Eye (tissue), 1 donor: ENCODE measurements at regions not wholly inside any gene's neighbourhood (a gene's known extent, or its start where the extent isn't known, plus 50 kb on each side); places are given as distances from the start of the nearest gene placed in this dataset.

Experiments used
- DNase-seq: peaks from one replicate; pipeline ENCODE4 v3.0.0-alpha.2; 2015

- DNase-seq, result no peak
These were observed 290.0 kb downstream of the PRL start for GRCh38 chr6:22006795-22007194.

GRCh38 chr6:22007469-22007868, 289.4 kb downstream of the PRL start:
- DNase-seq, result no peak

GRCh38 chr6:22008248-22008836, 288.5 kb downstream of the PRL start:
- DNase-seq, result no peak

DNA sequence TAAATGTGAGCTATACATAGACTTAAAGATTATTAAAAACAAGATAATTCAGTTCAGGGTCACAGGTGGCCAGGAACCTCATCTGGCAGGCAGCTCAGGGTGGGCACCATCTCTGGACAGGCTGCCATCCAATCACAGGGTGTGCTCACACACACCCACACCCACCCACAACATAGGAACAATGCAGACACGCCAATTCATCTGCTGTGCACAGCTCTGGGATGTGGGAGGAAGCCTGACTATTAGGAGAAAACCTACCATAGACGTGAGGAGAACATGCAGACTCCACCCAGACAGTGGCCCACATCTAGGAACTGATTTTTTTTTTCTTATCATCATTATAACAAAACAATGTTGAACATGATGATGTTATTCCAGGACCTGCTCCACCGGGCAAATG, 286.7 kb downstream of the PRL start:
- no peak for DNase-seq

GRCh38 chr6:22015216-22015615, 281.6 kb downstream of the PRL start:
- no peak for DNase-seq

DNA sequence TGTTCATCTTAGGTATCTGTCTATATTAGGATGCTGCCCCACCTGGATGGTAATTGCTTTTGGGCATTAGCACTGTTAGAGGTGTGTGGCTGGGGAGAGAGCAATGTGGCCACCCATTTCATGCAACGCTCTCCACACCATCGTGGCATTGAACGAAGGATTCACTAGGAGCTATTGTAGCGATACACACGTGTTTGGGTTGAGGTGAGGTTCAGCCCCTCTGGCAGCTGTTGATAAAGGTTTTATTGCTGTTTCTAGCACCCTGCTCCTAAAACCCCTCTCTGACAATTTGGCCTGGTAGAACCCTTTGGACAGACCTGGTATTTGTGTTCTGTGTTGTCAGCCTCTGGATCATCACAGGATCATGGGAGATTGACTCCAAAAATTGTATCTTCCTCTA, 280.9 kb downstream of the PRL start:
- DNase-seq, result no peak

DNA sequence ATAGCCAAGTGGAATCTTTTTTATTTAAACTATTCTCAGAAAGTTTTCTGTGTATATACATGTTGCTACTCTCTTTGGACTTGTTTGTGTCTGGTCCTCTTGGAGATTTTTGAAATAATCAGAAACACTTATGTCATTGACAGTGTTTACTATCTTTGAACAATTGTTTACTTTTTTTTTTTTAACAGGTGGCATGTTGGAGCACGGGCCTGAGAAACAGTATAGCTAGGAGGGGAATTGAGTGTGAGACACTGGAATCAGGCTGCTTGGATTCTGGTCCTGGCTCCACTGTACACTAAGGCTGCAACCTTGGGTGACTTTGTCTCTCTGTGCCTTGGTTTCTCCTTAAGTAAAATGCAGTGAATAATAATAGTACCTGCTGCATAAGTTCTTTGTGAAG, 279.6 kb downstream of the PRL start:
- DNase-seq, result no peak

GRCh38 chr6:22017766-22018165, 279.1 kb downstream of the PRL start:
- DNase-seq, result no peak

DNA sequence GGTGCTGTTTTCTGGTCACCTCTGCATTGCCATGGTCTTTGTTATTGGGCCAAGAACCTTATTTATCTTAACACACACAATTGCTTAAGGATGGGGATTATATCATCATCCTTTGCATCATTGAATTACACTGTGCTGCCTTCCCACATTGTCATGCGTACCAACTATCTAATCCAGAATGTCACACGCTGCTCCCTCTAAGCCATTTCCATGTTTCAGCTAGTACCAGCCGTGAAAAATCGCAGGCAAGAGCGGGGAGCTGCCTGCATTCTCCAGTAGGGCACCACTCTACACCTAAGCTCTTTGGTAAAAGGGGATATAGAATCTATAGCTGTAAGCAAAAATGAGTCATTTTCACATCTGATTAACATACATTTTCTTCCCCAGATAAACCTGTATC, 277.0 kb downstream of the PRL start:
- no peak for DNase-seq

DNA sequence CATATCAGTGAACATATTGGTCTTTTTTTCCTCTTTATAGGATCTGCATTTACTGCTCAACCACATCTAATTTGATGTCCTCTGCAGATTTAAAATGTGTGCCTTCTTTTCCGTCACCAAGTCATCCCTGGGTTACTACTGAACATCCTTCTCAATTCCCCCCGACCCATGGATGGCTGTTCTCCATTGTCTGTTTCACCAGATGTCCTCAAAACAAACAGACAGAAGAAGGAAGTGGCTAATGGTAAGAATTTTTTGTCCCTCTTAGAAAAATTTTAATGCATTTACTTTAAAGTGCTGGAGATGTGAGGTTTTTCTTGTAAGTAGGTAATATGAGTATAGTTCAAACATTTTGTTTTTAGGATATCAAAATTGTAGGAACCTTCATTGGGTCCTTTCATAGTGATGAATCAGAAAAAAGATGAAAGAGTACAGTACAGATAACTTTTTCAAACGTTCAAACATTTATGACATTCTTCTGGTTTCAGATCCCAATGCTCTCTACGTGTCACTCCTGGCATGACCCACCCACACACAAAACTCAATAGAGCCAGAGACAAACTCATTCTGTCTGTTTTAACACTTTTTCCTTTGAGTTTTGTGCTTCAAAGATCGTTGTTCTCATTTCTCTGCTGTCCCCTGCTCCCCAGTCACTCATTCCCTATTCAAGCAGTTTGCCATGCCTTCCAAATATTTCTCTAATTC, 276.4 kb downstream of the PRL start:
- no peak for DNase-seq

GRCh38 chr6:22021966-22022365, 274.9 kb downstream of the PRL start:
- no peak for DNase-seq

DNA sequence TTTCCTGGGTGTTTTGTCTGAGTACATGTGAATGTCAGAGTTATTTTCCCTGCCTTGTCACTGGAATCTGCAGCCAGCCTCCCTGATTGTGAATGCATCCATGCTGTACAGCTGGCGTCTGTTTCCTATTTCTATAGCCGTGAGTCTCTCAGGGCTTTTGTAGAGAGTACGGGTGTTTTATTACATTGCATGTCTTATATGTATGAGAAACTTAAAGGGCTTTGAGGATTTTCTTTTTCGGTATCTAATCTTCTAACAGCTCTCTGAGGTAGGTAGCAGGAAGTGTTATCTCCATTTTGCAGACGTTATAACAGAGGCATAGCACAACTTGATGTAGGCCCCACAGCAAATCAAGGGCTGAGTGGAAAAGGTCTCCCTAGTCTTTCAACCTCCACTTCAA, 272.9 kb downstream of the PRL start:
- DNase-seq, result no peak

- DNase-seq, result no peak
These were observed 271.8 kb downstream of the PRL start for GRCh38 chr6:22024973-22025467.

DNA sequence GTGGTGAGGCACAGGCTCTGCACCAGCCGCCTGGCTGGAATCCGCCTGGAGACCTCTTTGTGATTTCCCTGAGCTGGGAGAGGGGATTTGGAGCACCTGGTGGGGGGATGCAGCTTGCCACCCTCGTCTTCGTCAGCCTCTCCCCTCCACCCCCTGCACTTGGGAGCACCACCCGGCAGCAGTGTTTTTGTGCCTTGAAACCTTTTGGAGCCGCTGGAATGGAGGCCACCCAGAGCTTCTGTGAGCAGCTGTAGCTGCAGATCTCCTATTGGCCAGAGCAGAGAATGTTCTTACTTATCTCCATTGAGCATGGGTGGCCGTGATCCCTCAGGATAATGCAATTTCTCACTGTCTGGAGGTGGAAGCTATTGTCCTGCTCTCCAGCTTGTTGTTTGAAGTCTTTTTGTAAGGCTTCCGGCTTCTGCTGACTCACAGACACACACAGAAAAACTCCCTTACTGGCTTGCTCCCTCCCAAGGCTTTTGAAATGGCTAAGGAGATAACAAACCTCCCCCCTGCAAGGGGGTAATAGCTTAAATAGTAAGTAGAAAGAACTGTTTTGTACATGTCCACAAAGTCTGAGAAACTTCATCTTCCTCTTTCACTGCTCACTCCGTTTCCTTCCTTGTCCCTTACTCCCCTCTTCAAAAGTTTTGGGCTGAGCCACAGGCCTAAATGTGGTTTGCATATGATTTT, 271.2 kb downstream of the PRL start:
- peak; percentile 78 for DNase-seq

DNA sequence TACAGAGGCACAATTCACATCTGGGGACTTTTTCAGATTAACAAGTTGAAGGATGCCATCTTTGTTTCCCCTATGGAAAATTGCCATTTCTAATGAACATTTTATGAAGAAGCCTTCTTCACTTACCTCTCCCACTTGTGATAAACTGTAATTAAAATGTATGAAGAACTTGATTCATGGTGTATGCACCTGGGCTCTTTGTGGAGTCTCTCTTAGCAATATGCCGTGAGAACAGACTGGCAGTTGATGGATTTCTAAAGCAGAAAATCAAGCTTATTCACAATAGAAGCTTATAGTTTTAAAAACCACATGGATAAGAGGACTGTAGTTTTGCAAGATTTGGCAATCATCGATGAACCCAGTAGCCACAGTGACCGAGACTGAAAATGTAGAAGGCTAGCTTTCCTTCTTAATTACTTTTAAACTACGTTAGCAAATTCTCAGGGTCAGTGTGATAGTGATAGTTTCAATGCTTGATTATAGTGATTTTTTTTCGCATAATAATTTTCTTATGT, 270.6 kb downstream of the PRL start:
- DNase-seq, result no peak

- DNase-seq, result no peak
These were observed 269.7 kb downstream of the PRL start for GRCh38 chr6:22027040-22027725.

DNA sequence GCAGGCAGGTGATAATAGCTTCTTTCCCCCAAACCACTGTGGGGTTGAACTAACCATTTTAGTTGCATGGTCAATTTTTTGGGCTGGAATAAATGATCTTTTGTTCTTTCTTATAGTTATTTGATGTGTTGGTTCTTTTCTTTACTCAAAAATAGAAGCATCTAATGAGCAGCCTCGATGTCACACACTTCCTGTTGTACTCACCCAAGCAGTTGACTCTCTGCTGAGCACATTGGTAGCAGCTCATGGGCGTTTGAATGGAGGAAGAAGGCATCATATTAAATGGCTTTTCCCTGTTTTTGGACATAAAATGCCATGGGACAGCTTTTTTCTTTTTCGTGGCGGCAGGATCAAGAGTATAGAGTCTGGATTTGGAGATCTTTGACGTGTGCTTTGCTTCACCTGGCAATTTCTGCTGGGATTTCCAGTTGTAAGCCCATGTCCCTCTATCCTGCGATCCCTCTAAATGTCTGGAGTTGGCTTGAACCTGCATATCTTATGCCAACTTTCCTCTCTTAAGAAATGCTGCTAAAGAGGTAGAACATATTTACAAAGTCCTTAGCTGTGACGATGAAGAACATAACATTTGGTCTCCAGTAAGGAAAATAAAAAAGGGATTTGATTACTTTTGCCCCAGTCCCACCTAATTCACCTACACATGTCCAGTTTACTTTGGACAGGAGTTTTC, 268.3 kb downstream of the PRL start:
- DNase-seq, result no peak

DNA sequence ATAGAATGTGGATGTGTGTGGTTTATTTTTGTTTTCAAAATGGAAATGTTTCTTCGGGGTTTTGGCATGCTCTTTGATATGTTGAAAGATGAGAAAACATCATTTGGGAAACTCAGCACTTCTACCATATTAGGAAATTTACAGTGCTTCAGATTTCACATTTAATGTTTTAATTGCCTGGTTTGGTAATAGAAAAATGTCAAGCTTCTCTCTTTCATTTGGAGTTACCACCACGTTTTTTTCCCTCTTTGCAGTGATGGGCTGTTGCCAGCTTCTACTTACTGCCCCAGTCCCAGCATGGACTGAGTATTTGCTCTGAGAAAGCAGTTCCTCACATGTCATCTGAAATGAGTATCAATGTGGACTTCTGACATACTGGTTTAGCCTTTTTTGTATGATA, 267.7 kb downstream of the PRL start:
- DNase-seq, result no peak

- DNase-seq, result no peak
These were observed 265.9 kb downstream of the PRL start for GRCh38 chr6:22030730-22031619.

GRCh38 chr6:22035690-22036089, 261.1 kb downstream of the PRL start:
- DNase-seq, result no peak

DNA sequence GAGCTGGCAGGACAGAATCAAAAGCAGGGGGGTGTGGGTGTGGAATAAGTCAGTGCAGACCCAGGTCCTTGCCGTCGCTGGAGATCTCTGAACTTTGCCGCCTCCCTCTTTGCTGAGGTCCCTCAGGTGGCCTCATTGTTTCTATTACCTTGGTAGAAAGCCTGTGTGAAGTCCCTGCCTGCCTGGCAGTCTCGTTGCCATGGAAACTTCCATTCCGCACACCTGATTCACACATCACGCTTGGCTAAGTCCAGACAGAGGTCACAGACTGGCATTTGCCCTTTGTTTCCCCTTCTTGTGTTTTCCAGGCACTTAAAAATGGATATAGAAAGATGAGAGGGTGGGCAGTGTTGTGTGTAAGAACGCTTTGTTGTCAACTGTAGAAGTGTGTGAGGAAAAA, 260.6 kb downstream of the PRL start:
- peak; percentile 84 for DNase-seq

DNA sequence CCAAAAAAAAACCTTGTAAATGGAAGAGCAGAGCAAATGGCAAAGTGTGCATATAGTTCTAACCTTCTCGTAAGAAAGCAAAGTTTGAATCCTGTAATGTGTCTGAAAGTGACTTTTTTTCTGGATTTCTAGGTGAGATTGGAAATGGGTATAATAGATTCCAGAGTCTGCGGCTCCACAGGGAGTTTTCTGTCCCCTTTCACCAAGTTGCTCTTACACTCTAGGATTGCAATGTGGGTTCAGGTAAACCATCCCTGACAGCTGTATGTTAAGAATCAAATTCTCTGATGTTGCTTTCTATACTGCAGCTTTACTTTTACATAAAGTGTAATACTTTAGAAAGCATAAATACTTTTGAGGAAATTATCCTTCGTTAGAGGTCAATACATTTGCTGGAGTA, 260.1 kb downstream of the PRL start:
- no peak for DNase-seq
